Activated CD8-positive, alpha-beta T cell treated with anti-CD3 and anti-CD28 coated beads for 36 hours (primary cell): ENCODE measurements at regions not wholly inside any gene's neighbourhood (a gene's known extent, or its start where the extent isn't known, plus 50 kb on each side); places are given as distances from the start of the nearest gene placed in this dataset.

ENCODE experiments used
- ATAC-seq: fragments of 200-7000 bp; cut with Tn5 transposase; one replicate; pipeline ENCODE4 v1.10.0; 2021; ENCODE audit warnings: mild to moderate bottlenecking, moderate library complexity
- CTCF ChIA-PET: fragments of 350-600 bp; sonication (Branson Sonifier 250); formaldehyde crosslinking; loops from one replicate; lab custom pipeline; 2021; ENCODE audit warnings: antibody characterized with exemption; lab: Charles Lee
- POLR2A ChIA-PET: fragments of 350-600 bp; sonication (Branson Sonifier 250); formaldehyde crosslinking; loops from one replicate; lab custom pipeline; 2021; ENCODE audit warnings: antibody characterized with exemption; lab: Charles Lee
- DNase-seq: peaks from one replicate; pipeline ENCODE4 v3.0.0-alpha.2; 2020
- H3K27ac Mint-ChIP-seq: one replicate; pipeline ENCODE4 v1.8.0; 2021; ENCODE audit warnings: mild to moderate bottlenecking, mixed read lengths
- H3K27me3 Mint-ChIP-seq: one replicate; pipeline ENCODE4 v1.8.0; 2021; ENCODE audit warnings: mixed read lengths
- H3K36me3 Mint-ChIP-seq: one replicate; pipeline ENCODE4 v1.8.0; 2021; ENCODE audit warnings: low read depth, mixed read lengths
- H3K4me1 Mint-ChIP-seq: one replicate; pipeline ENCODE4 v1.8.0; 2021; ENCODE audit warnings: low read depth, mixed read lengths
- H3K4me3 Mint-ChIP-seq: one replicate; pipeline ENCODE4 v1.8.0; 2021; ENCODE audit warnings: mild to moderate bottlenecking, moderate library complexity, mixed read lengths
- H3K9me3 Mint-ChIP-seq: one replicate; pipeline ENCODE4 v1.8.0; 2021; ENCODE audit warnings: mixed read lengths
- CTCF ChIP-seq: fragments of 200-600 bp; IDR thresholded peaks from one replicate; pipeline ENCODE4 v1.8.0; 2022; ENCODE audit warnings: antibody characterized with exemption, mild to moderate bottlenecking
- intact Hi-C: fragments of 100-400 bp; cut with micrococcal nuclease; formaldehyde crosslinking; loops from one replicate; pipeline ENCODE4 v1.10.0; 2022

- ChIA-PET CTCF (interaction anchor here (0.6 kb wide), 1 partner anchor 976 kb away, joined by 3 read pairs; no protein-coding TSS in a partner anchor), POLR2A (interaction anchor here (1.0 kb wide), 1 partner anchor 15 kb away, joined by 3 read pairs; no protein-coding TSS in a partner anchor)
- Mint-ChIP-seq H3K4me3 (no peak overlapping the region), H3K4me1 (no peaks in the 10 kb centered on the region), H3K27me3 (no peaks in the 10 kb centered on the region), H3K27ac (no peak overlapping the region), H3K36me3 (no peaks in the 10 kb centered on the region), H3K9me3 (peaks cover 4% of the 10 kb centered on the region)
- TF ChIP-seq CTCF, result no peak
- intact Hi-C loops, result no loop called here
- ATAC-seq (no peak), DNase-seq (no peak)
Measured at GRCh38 chr5:15263406-15263805, 236.6 kb upstream of the FBXL7 start.

GRCh38 chr5:15261269-15261995 lies 238.5 kb upstream of the FBXL7 start:
- TF ChIP-seq CTCF, result no peak
- H3K27ac Mint-ChIP-seq, result no peak overlapping the region
- no peaks in the 10 kb centered on the region for H3K36me3 Mint-ChIP-seq
- peaks cover 6% of the 10 kb centered on the region for H3K9me3 Mint-ChIP-seq
- intact Hi-C loops, result no loop called here
- CTCF ChIA-PET, result no interaction called here
- POLR2A ChIA-PET, result no interaction called here
- no peaks in the 10 kb centered on the region for H3K27me3 Mint-ChIP-seq
- ATAC-seq (no peak), DNase-seq (no peak)
- H3K4me3 Mint-ChIP-seq, result no peak overlapping the region
- no peaks in the 10 kb centered on the region for H3K4me1 Mint-ChIP-seq

DNA sequence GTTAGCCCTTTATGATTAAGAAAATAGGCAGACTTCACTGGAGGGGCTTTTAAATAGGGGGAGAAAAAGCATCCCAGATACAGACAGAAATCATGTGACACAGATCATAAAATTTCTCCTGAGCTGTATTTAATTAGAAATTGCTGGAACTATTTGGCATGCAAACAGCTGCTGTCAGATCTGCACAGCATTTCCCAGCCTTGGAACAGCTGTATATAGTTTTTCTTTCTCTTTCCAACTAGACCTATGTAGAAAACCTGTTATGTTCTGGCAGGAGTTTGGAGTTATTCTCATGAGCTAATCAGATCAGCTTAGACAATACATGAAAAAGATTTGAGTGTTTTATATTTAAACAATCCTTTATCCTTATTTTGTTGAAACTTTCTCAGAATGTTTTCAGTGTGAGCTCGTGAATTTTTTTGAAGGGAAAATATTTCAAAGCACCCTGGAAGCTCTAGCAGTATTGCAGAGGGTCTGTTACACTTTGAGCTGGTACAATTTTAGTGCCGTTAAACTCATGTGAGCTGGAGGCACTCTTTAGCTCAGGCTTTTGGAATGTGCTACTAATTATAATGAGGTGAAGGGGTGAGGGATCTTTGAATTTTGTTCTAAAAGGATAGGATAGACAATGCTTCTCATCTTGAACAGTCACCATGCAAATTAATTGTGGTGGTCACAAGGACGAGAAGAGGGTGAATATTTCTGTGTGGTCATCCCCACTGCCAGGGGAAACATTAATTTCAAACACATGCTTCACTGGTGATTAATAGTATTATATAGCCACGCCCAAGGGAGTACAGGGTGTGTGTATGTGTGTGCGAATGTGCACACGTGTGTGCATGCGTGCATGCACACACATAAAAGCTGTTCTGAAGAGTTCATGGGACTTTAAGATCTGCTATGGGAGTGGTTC lies 239.4 kb upstream of the FBXL7 start:
- POLR2A ChIA-PET, result no interaction called here
- Mint-ChIP-seq H3K4me1 (no peaks in the 10 kb centered on the region), H3K27me3 (no peaks in the 10 kb centered on the region), H3K9me3 (peaks cover 6% of the 10 kb centered on the region), H3K36me3 (no peaks in the 10 kb centered on the region), H3K4me3 (no peak overlapping the region), H3K27ac (no peak overlapping the region)
- intact Hi-C loops, result no loop called here
- ATAC-seq (no peak), DNase-seq (no peak)
- CTCF ChIA-PET, result no interaction called here
- no peak for TF ChIP-seq CTCF

DNA sequence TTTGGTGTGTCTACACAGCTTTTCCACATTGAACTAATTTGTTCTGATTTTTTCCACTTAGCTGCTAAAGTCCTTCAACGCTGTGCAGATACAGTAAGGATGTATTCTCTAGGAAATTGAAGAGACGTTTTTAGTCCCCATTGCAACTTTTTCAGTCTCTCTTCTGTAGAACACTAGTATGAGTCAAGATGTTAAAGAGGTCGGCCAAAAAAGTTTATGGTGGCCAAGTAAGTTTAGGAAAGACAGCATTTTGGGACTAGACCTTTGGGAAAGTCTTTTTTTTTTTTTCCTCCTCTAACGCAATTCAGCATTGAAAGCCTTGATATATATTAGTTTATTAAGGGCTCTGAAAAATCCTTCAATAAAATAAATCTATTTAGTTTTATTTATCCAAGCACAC lies 243.5 kb upstream of the FBXL7 start:
- H3K27ac Mint-ChIP-seq, result no peak overlapping the region
- ChIA-PET CTCF (no interaction called here), POLR2A (no interaction called here)
- no peak overlapping the region for H3K4me3 Mint-ChIP-seq
- H3K27me3 Mint-ChIP-seq, result no peaks in the 10 kb centered on the region
- intact Hi-C loops, result no loop called here
- no peak for TF ChIP-seq CTCF
- peaks cover 5% of the 10 kb centered on the region for H3K9me3 Mint-ChIP-seq
- H3K36me3 Mint-ChIP-seq, result no peaks in the 10 kb centered on the region
- H3K4me1 Mint-ChIP-seq, result no peaks in the 10 kb centered on the region
- DNase-seq (no peak), ATAC-seq (no peak)

- ATAC-seq (no peak), DNase-seq (no peak)
- Mint-ChIP-seq H3K27me3 (no peaks in the 10 kb centered on the region), H3K27ac (no peak overlapping the region), H3K4me3 (no peak overlapping the region), H3K36me3 (no peaks in the 10 kb centered on the region), H3K9me3 (peaks cover 5% of the 10 kb centered on the region), H3K4me1 (no peaks in the 10 kb centered on the region)
- TF ChIP-seq CTCF, result no peak
- ChIA-PET POLR2A (no interaction called here), CTCF (no interaction called here)
- intact Hi-C loops, result no loop called here
Measured at GRCh38 chr5:15255576-15255975, 244.4 kb upstream of the FBXL7 start.
